Activated naive CD4-positive, alpha-beta T cell treated with anti-CD3 and anti-CD28 coated beads, Interleukin-2, amount 50 U/mL, for 24 hours (primary cell): ENCODE measurements at regions not wholly inside any gene's neighbourhood (a gene's known extent, or its start where the extent isn't known, plus 50 kb on each side); places are given as distances from the start of the nearest gene placed in this dataset.

Source experiments
- H3K27ac Mint-ChIP-seq: one replicate; pipeline ENCODE4 v1.8.0; 2021; ENCODE audit warnings: mild to moderate bottlenecking, mixed read lengths
- H3K27me3 Mint-ChIP-seq: one replicate; pipeline ENCODE4 v1.8.0; 2021; ENCODE audit warnings: mixed read lengths
- H3K36me3 Mint-ChIP-seq: one replicate; pipeline ENCODE4 v1.8.0; 2021; ENCODE audit warnings: mixed read lengths
- H3K4me1 Mint-ChIP-seq: one replicate; pipeline ENCODE4 v1.8.0; 2021; ENCODE audit warnings: mixed read lengths
- H3K4me3 Mint-ChIP-seq: one replicate; pipeline ENCODE4 v1.8.0; 2021; ENCODE audit warnings: mild to moderate bottlenecking, mixed read lengths
- H3K9me3 Mint-ChIP-seq: one replicate; pipeline ENCODE4 v1.8.0; 2021; ENCODE audit warnings: mixed read lengths

- Mint-ChIP-seq H3K4me3 (no peak overlapping the region), H3K9me3 (no peaks in the 10 kb centered on the region), H3K27ac (no peak overlapping the region), H3K27me3 (peaks cover 3% of the 10 kb centered on the region), H3K36me3 (no peaks in the 10 kb centered on the region), H3K4me1 (no peaks in the 10 kb centered on the region)
Measured at GRCh38 chr14:96617635-96618034, 115.5 kb downstream of the PAPOLA start.

- Mint-ChIP-seq H3K27ac (no peak overlapping the region), H3K27me3 (peaks cover 2% of the 10 kb centered on the region), H3K36me3 (no peaks in the 10 kb centered on the region), H3K4me3 (no peak overlapping the region), H3K4me1 (no peaks in the 10 kb centered on the region), H3K9me3 (no peaks in the 10 kb centered on the region)
Measured at GRCh38 chr14:96622926-96623325, 120.7 kb downstream of the PAPOLA start.

GRCh38 chr14:96623676-96624484 lies 121.7 kb downstream of the PAPOLA start:
- H3K4me3 Mint-ChIP-seq, result no peak overlapping the region

GRCh38 chr14:96624661-96625425 lies 122.7 kb downstream of the PAPOLA start:
- Mint-ChIP-seq H3K4me1 (no peaks in the 10 kb centered on the region), H3K27ac (no peak overlapping the region), H3K9me3 (no peaks in the 10 kb centered on the region), H3K4me3 (no peak overlapping the region), H3K36me3 (no peaks in the 10 kb centered on the region), H3K27me3 (peaks cover 2% of the 10 kb centered on the region)

More at GRCh38 chr14:96623676-96624484, 121.7 kb downstream of the PAPOLA start:
- H3K4me1 Mint-ChIP-seq, result no peaks in the 10 kb centered on the region
- H3K27me3 Mint-ChIP-seq, result peaks cover 2% of the 10 kb centered on the region
- H3K9me3 Mint-ChIP-seq, result no peaks in the 10 kb centered on the region
- no peaks in the 10 kb centered on the region for H3K36me3 Mint-ChIP-seq
- no peak overlapping the region for H3K27ac Mint-ChIP-seq

GRCh38 chr14:96625426-96625985 lies 123.3 kb downstream of the PAPOLA start:
- Mint-ChIP-seq H3K4me3 (no peak overlapping the region), H3K36me3 (no peaks in the 10 kb centered on the region), H3K4me1 (no peaks in the 10 kb centered on the region), H3K27ac (no peak overlapping the region), H3K9me3 (no peaks in the 10 kb centered on the region), H3K27me3 (peaks cover 2% of the 10 kb centered on the region)

GRCh38 chr14:96626121-96626768 lies 124.1 kb downstream of the PAPOLA start:
- H3K4me1 Mint-ChIP-seq, result no peaks in the 10 kb centered on the region
- peaks cover 2% of the 10 kb centered on the region for H3K27me3 Mint-ChIP-seq
- H3K36me3 Mint-ChIP-seq, result no peaks in the 10 kb centered on the region
- H3K4me3 Mint-ChIP-seq, result no peak overlapping the region
- H3K9me3 Mint-ChIP-seq, result no peaks in the 10 kb centered on the region
- no peak overlapping the region for H3K27ac Mint-ChIP-seq

GRCh38 chr14:96626916-96627315 lies 124.7 kb downstream of the PAPOLA start:
- no peaks in the 10 kb centered on the region for H3K4me1 Mint-ChIP-seq
- H3K27me3 Mint-ChIP-seq, result peaks cover 2% of the 10 kb centered on the region
- H3K9me3 Mint-ChIP-seq, result no peaks in the 10 kb centered on the region
- no peaks in the 10 kb centered on the region for H3K36me3 Mint-ChIP-seq
- H3K27ac Mint-ChIP-seq, result no peak overlapping the region
- no peak overlapping the region for H3K4me3 Mint-ChIP-seq

- H3K36me3 Mint-ChIP-seq, result no peaks in the 10 kb centered on the region
- no peaks in the 10 kb centered on the region for H3K4me1 Mint-ChIP-seq
- H3K27me3 Mint-ChIP-seq, result peaks cover 2% of the 10 kb centered on the region
- H3K27ac Mint-ChIP-seq, result no peak overlapping the region
- H3K4me3 Mint-ChIP-seq, result no peak overlapping the region
- H3K9me3 Mint-ChIP-seq, result no peaks in the 10 kb centered on the region
Measured at GRCh38 chr14:96627386-96627785, 125.2 kb downstream of the PAPOLA start.

GRCh38 chr14:96627811-96628775 lies 125.9 kb downstream of the PAPOLA start:
- no peak overlapping the region for H3K27ac Mint-ChIP-seq
- peaks cover 2% of the 10 kb centered on the region for H3K27me3 Mint-ChIP-seq
- no peaks in the 10 kb centered on the region for H3K9me3 Mint-ChIP-seq
- H3K4me3 Mint-ChIP-seq, result no peak overlapping the region
- H3K4me1 Mint-ChIP-seq, result no peaks in the 10 kb centered on the region
- no peaks in the 10 kb centered on the region for H3K36me3 Mint-ChIP-seq

GRCh38 chr14:96629082-96629481 lies 126.9 kb downstream of the PAPOLA start:
- Mint-ChIP-seq H3K4me1 (no peaks in the 10 kb centered on the region), H3K4me3 (no peak overlapping the region), H3K27ac (no peak overlapping the region), H3K9me3 (no peaks in the 10 kb centered on the region), H3K36me3 (no peaks in the 10 kb centered on the region), H3K27me3 (peaks cover 2% of the 10 kb centered on the region)

GRCh38 chr14:96629558-96630222 lies 127.5 kb downstream of the PAPOLA start:
- H3K4me1 Mint-ChIP-seq, result no peaks in the 10 kb centered on the region
- H3K27ac Mint-ChIP-seq, result no peak overlapping the region
- H3K9me3 Mint-ChIP-seq, result no peaks in the 10 kb centered on the region
- H3K36me3 Mint-ChIP-seq, result no peaks in the 10 kb centered on the region
- H3K27me3 Mint-ChIP-seq, result peaks cover 2% of the 10 kb centered on the region
- H3K4me3 Mint-ChIP-seq, result no peak overlapping the region

GRCh38 chr14:96630281-96630680 lies 128.1 kb downstream of the PAPOLA start:
- peaks cover 2% of the 10 kb centered on the region for H3K27me3 Mint-ChIP-seq
- H3K9me3 Mint-ChIP-seq, result no peaks in the 10 kb centered on the region
- no peaks in the 10 kb centered on the region for H3K36me3 Mint-ChIP-seq
- no peak overlapping the region for H3K27ac Mint-ChIP-seq
- H3K4me3 Mint-ChIP-seq, result no peak overlapping the region
- no peaks in the 10 kb centered on the region for H3K4me1 Mint-ChIP-seq

GRCh38 chr14:96631030-96631429 lies 128.8 kb downstream of the PAPOLA start:
- Mint-ChIP-seq H3K36me3 (no peaks in the 10 kb centered on the region), H3K4me1 (no peaks in the 10 kb centered on the region), H3K27me3 (peaks cover 2% of the 10 kb centered on the region), H3K9me3 (no peaks in the 10 kb centered on the region), H3K4me3 (no peak overlapping the region), H3K27ac (no peak overlapping the region)

- Mint-ChIP-seq H3K36me3 (no peaks in the 10 kb centered on the region), H3K27ac (no peak overlapping the region), H3K9me3 (no peaks in the 10 kb centered on the region), H3K4me1 (no peaks in the 10 kb centered on the region), H3K4me3 (no peak overlapping the region), H3K27me3 (no peaks in the 10 kb centered on the region)
Measured at GRCh38 chr14:96631621-96632362, 129.6 kb downstream of the PAPOLA start.
